Prostate gland (tissue), 2 donors: ENCODE measurements at regions not wholly inside any gene's neighbourhood (a gene's known extent, or its start where the extent isn't known, plus 50 kb on each side); places are given as distances from the start of the nearest gene placed in this dataset.
"Not testable (repeated sequence)": the region's sequence is repeated elsewhere in the genome, so short reads cannot be mapped to it uniquely, and the experiment has no call there.

Experiments used
- DNase-seq: peaks from one replicate; pipeline ENCODE4 v3.0.0-alpha.2; 2019; ENCODE audit warnings: low spot score
- H3K27ac ChIP-seq, 2 donors: fragments of 200-600 bp; sonication (generic); 2 replicates each; pipeline ENCODE4 v1.5.1; 2017 to 2019
- H3K27me3 ChIP-seq: fragments of 200-600 bp; sonication (generic); replicated peaks from 2 replicates; pipeline ENCODE4 v1.5.1; 2019; ENCODE audit not compliant: insufficient read depth
- H3K36me3 ChIP-seq, 2 donors: fragments of 200-600 bp; sonication (generic); 1 replicate in 1 of 2; 2 replicates in 1 of 2; pipeline versions ENCODE4 v1.5.1 to v1.8.1; 2017 to 2019
- H3K4me1 ChIP-seq: fragments of 200-600 bp; sonication (generic); replicated peaks from 2 replicates; pipeline ENCODE4 v1.5.1; 2019
- H3K4me3 ChIP-seq, 2 donors: fragments of 200-600 bp; sonication (generic); 2 replicates each; pipeline ENCODE4 v1.5.1; 2017 to 2019
- H3K9me3 ChIP-seq: fragments of 200-600 bp; sonication (generic); 2 replicates; pipeline ENCODE4 v1.5.1; 2017
- CTCF ChIP-seq, 4 experiments: fragments of 200-600 bp in 2 of 4; fragments of 450-650 bp in 2 of 4; sonication (generic) in 2 of 4; IDR thresholded peaks; 1 replicate in 3 of 4; 2 replicates in 1 of 4; pipeline ENCODE4 v1.5.1; 2016 to 2019; ENCODE audit warnings: antibody characterized with exemption in 4 of 4, mild to moderate bottlenecking in 2 of 4, moderate library complexity in 2 of 4
- POLR2A ChIP-seq: fragments of 450-650 bp; IDR thresholded peaks from one replicate; pipeline ENCODE4 v1.6.1; 2016; ENCODE audit warnings: antibody characterized with exemption, mild to moderate bottlenecking
- POLR2AphosphoS5 ChIP-seq: sonication (generic); formaldehyde crosslinking; IDR thresholded peaks from one replicate; pipeline ENCODE4 v1.6.1; 2017; ENCODE audit warnings: antibody characterized with exemption
- WGBS: methylation state at CpG from one replicate; pipeline ENCODE4 v1.1.5; 2018; 5-methylcytosine and 5-hydroxymethylcytosine counted together
- intact Hi-C: fragments of 100-400 bp; cut with DNase I; formaldehyde crosslinking; loops from one replicate; pipeline ENCODE4 v1.14.2; 2022

GRCh38 chr4:177494791-177495190, 52.6 kb upstream of the AGA start:
- WGBS = 75% methylated on average over 2 of the region's 2 CpGs
- H3K27ac ChIP-seq = no peak overlapping the region
- TF ChIP-seq POLR2A (no peak), POLR2AphosphoS5 (no peak), CTCF (IDR thresholded peaks at IDR 0.05) (no peak)
- no peak overlapping the region for H3K4me3 ChIP-seq
- no peaks in the 10 kb centered on the region for H3K9me3 ChIP-seq
- no peaks in the 10 kb centered on the region for H3K27me3 ChIP-seq
- no peaks in the 10 kb centered on the region for H3K36me3 ChIP-seq
- no peak for DNase-seq
- no peaks in the 10 kb centered on the region for H3K4me1 ChIP-seq
- intact Hi-C loops = no loop called here

GRCh38 chr4:177495626-177496025, 53.4 kb upstream of the AGA start:
- H3K27me3 ChIP-seq, H3K9me3 ChIP-seq, H3K4me1 ChIP-seq, H3K27ac ChIP-seq, intact Hi-C loops, H3K4me3 ChIP-seq, H3K36me3 ChIP-seq, DNase-seq: not testable (repeated sequence)
- 92% methylated on average over 12 of the region's 27 CpGs for WGBS

GRCh38 chr4:177499537-177499936, 57.3 kb upstream of the AGA start:
- TF ChIP-seq POLR2A (no peak), POLR2AphosphoS5 (no peak), CTCF (IDR thresholded peaks at IDR 0.05) (no peak)
- Histone ChIP-seq H3K9me3 (no peaks in the 10 kb centered on the region), H3K4me1 (no peaks in the 10 kb centered on the region), H3K27me3 (no peaks in the 10 kb centered on the region), H3K27ac (no peak overlapping the region), H3K4me3 (no peak overlapping the region), H3K36me3 (no peaks in the 10 kb centered on the region)
- 88% methylated on average over 14 of the region's 14 CpGs for WGBS
- intact Hi-C loops = no loop called here
- no peak for DNase-seq

GRCh38 chr4:177505171-177505615, 63.0 kb upstream of the AGA start:
- no peak for TF ChIP-seq CTCF (IDR thresholded peaks at IDR 0.05)
- no peak for DNase-seq
- 85% methylated on average over 9 of the region's 9 CpGs for WGBS
- H3K36me3 ChIP-seq = no peaks in the 10 kb centered on the region
- intact Hi-C loops = no loop called here
- no peak overlapping the region for H3K4me3 ChIP-seq
- H3K27ac ChIP-seq = no peak overlapping the region
- no peaks in the 10 kb centered on the region for H3K9me3 ChIP-seq
- H3K27me3 ChIP-seq = no peaks in the 10 kb centered on the region
- H3K4me1 ChIP-seq = no peaks in the 10 kb centered on the region

GRCh38 chr4:177508662-177509061, 66.4 kb upstream of the AGA start:
- Histone ChIP-seq H3K9me3 (no peaks in the 10 kb centered on the region), H3K27ac (no peak overlapping the region), H3K27me3 (no peaks in the 10 kb centered on the region), H3K4me3 (no peak overlapping the region), H3K36me3 (no peaks in the 10 kb centered on the region), H3K4me1 (no peaks in the 10 kb centered on the region)
- TF ChIP-seq POLR2AphosphoS5 (no peak), CTCF (IDR thresholded peaks at IDR 0.05) (no peak), POLR2A (no peak)
- 95% methylated on average over 6 of the region's 6 CpGs for WGBS
- no peak for DNase-seq
- intact Hi-C loops = no loop called here
